ENCODE measurements at regions not wholly inside any gene's neighbourhood (a gene's known extent, or its start where the extent isn't known, plus 50 kb on each side); places are given as distances from the start of the nearest gene placed in this dataset.

DNA sequence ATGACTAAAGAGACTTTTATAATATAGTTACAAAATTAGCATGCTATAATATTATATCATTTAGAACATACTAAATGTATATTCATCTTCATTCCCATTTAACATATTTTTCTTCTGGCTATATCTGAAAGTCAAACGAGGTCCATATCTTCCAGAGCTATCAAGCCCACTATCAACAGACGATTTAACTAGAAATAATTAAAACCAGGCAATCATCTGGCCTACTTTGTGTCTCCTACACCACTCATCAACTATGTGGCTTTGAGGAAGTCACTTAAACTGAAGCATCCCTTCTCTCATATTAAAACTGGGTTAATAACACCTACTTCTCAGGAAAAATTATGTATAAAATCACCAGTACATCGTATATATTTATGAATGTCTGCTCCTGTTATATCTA is 1330.5 kb upstream of the PABPC4L start:
- Histone ChIP-seq H3K9me2 (replicated peaks; ENCODE audit: insufficient read depth, low read length) (no peaks in the 10 kb centered on the region), H2AFZ (ENCODE audit: low read depth, low read length, severe bottlenecking) (no peak overlapping the region), H3K27me3 (ENCODE audit: low read length) (no peaks in the 10 kb centered on the region), H3K79me2 (ENCODE audit: insufficient read depth, low read length) (no peaks in the 10 kb centered on the region), H3K27ac (ENCODE audit: low read depth, low read length) (no peak overlapping the region), H3K4me3 (ENCODE audit: insufficient read depth, low read length, poor library complexity, severe bottlenecking) (no peak overlapping the region), H3K9me3 (ENCODE audit: insufficient read depth, low read length) (no peaks in the 10 kb centered on the region), H3K9ac (ENCODE audit: low read length) (no peak overlapping the region), H4K20me1 (ENCODE audit: low read depth, low read length) (no peaks in the 10 kb centered on the region), H3K36me3 (ENCODE audit: low read length) (no peaks in the 10 kb centered on the region), H3F3A (ENCODE audit: insufficient read depth) (no peaks in the 10 kb centered on the region), H3K4me2 (ENCODE audit: low read depth, low read length, poor library complexity, severe bottlenecking) (no peak overlapping the region)
- TF ChIP-seq EZH2phosphoT487 (conservative IDR thresholded peaks at IDR 0.05; ENCODE audit: low read length): no peak
- TF ChIP-seq, protein P1, sequence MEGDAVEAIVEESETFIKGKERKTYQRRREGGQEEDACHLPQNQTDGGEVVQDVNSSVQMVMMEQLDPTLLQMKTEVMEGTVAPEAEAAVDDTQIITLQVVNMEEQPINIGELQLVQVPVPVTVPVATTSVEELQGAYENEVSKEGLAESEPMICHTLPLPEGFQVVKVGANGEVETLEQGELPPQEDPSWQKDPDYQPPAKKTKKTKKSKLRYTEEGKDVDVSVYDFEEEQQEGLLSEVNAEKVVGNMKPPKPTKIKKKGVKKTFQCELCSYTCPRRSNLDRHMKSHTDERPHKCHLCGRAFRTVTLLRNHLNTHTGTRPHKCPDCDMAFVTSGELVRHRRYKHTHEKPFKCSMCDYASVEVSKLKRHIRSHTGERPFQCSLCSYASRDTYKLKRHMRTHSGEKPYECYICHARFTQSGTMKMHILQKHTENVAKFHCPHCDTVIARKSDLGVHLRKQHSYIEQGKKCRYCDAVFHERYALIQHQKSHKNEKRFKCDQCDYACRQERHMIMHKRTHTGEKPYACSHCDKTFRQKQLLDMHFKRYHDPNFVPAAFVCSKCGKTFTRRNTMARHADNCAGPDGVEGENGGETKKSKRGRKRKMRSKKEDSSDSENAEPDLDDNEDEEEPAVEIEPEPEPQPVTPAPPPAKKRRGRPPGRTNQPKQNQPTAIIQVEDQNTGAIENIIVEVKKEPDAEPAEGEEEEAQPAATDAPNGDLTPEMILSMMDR (IDR thresholded peaks at IDR 0.05; ENCODE audit: insufficient read depth, low read length, poor library complexity, severe bottlenecking): no peak

DNA sequence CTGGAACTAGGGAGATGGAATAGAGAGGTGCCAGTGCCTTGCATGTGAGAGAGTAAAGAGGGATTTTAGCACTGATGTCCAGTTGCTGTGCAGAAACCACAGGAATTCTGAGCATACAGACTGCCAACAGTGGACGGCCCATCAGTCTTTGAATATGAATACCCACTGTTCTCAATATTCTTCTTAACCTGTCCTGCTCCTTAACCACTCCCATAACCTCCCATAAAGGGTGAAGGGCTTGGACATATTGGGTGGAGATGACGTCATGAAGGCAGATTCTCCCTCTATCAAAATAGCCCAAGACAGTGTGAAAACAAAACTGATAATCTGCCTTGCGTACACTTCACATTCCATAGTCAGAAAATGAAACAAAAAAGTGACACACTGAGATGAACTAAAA is 1313.7 kb upstream of the PABPC4L start:
- Histone ChIP-seq H3F3A (ENCODE audit: insufficient read depth) (no peaks in the 10 kb centered on the region), H3K79me2 (ENCODE audit: insufficient read depth, low read length) (no peaks in the 10 kb centered on the region), H3K4me2 (ENCODE audit: low read depth, low read length, poor library complexity, severe bottlenecking) (no peak overlapping the region), H4K20me1 (ENCODE audit: low read depth, low read length) (no peaks in the 10 kb centered on the region), H3K27me3 (ENCODE audit: low read length) (no peaks in the 10 kb centered on the region), H3K9me3 (ENCODE audit: insufficient read depth, low read length) (no peaks in the 10 kb centered on the region), H3K4me3 (ENCODE audit: insufficient read depth, low read length, poor library complexity, severe bottlenecking) (no peak overlapping the region), H3K9me2 (replicated peaks; ENCODE audit: insufficient read depth, low read length) (no peaks in the 10 kb centered on the region), H3K27ac (ENCODE audit: low read depth, low read length) (no peak overlapping the region), H3K36me3 (ENCODE audit: low read length) (no peaks in the 10 kb centered on the region), H3K9ac (ENCODE audit: low read length) (no peak overlapping the region), H2AFZ (ENCODE audit: low read depth, low read length, severe bottlenecking) (no peak overlapping the region)
- TF ChIP-seq, protein P1 (IDR thresholded peaks at IDR 0.05; ENCODE audit: insufficient read depth, low read length, poor library complexity, severe bottlenecking): no peak
- no peak for TF ChIP-seq EZH2phosphoT487 (conservative IDR thresholded peaks at IDR 0.05; ENCODE audit: low read length)

DNA sequence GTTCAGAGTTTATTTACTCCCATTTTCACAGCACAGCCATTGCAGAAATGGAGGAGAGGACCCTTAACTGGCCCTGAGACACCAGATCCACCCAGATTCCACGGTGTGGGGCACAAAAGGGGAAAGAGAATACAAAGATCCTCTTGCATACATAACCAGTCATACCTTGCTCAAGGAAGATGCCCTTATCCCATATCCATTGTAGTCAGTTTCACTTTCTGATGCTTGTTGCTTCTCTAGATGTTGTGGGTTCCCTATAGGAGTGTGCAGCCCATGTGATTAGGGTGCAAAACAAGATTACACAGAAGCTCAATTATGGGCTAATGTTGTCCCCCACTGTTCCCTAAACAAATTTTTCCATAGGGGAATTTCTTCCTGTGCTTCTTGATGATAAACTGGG is 1309.0 kb upstream of the PABPC4L start:
- H2AFZ ChIP-seq (ENCODE audit: low read depth, low read length, severe bottlenecking): no peak overlapping the region
- TF ChIP-seq, protein P1 (IDR thresholded peaks at IDR 0.05; ENCODE audit: insufficient read depth, low read length, poor library complexity, severe bottlenecking): no peak
- no peak for TF ChIP-seq EZH2phosphoT487 (conservative IDR thresholded peaks at IDR 0.05; ENCODE audit: low read length)

More for the DNA sequence above, 1309.0 kb upstream of the PABPC4L start:
- no peak overlapping the region for H3K4me3 ChIP-seq (ENCODE audit: insufficient read depth, low read length, poor library complexity, severe bottlenecking)
- no peaks in the 10 kb centered on the region for H3K79me2 ChIP-seq (ENCODE audit: insufficient read depth, low read length)
- no peaks in the 10 kb centered on the region for H3K36me3 ChIP-seq (ENCODE audit: low read length)
- H3K27ac ChIP-seq (ENCODE audit: low read depth, low read length): no peak overlapping the region
- H3K27me3 ChIP-seq (ENCODE audit: low read length): no peaks in the 10 kb centered on the region
- no peak overlapping the region for H3K9ac ChIP-seq (ENCODE audit: low read length)
- no peak overlapping the region for H3K4me2 ChIP-seq (ENCODE audit: low read depth, low read length, poor library complexity, severe bottlenecking)
- no peaks in the 10 kb centered on the region for H3K9me2 ChIP-seq (replicated peaks; ENCODE audit: insufficient read depth, low read length)
- no peaks in the 10 kb centered on the region for H3K9me3 ChIP-seq (ENCODE audit: insufficient read depth, low read length)
- H4K20me1 ChIP-seq (ENCODE audit: low read depth, low read length): no peaks in the 10 kb centered on the region
- H3F3A ChIP-seq (ENCODE audit: insufficient read depth): no peaks in the 10 kb centered on the region

Data from SU-DHL-6 (cell line).